GM18873 (cell line): ENCODE measurements at regions not wholly inside any gene's neighbourhood (a gene's known extent, or its start where the extent isn't known, plus 50 kb on each side); places are given as distances from the start of the nearest gene placed in this dataset.

Experiments used
- ATAC-seq: cut with Tn5 transposase; IDR thresholded peaks from one replicate; pipeline ENCODE4 v1.9.1; 2021; ENCODE audit warnings: mild to moderate bottlenecking, moderate library complexity, moderate number of reproducible peaks; ENCODE audit not compliant: unreplicated experiment, low FRiP score

- ATAC-seq, result no peak
Observed at GRCh38 chr13:46964789-46965527, 68.1 kb upstream of the HTR2A start.

GRCh38 chr13:46963904-46964303 is 67.1 kb upstream of the HTR2A start:
- no peak for ATAC-seq

- ATAC-seq, result no peak
Observed at GRCh38 chr13:46962281-46962941, 65.6 kb upstream of the HTR2A start.

DNA sequence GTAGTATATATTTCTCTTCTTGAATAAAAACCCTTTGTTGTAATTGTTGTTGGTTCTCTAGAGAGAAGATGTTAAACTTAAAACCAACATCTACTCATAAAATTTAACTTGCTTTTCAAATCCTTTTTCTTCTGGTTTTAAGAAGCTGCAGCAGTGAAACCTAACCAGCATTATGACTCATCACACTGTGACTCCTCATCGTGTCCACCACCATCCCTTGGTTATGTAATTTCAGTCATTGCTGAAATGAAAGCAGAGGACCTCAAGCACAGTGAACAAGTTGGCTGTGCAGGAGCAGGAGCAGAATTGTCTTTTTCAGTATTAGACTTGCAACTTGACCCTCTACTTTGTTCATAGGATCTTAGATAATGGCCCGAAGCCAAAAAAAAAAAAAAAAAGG is 64.9 kb upstream of the HTR2A start:
- peak; percentile 99 for ATAC-seq

- ATAC-seq, result no peak
Observed at GRCh38 chr13:46953941-46954340, 57.1 kb upstream of the HTR2A start.

DNA sequence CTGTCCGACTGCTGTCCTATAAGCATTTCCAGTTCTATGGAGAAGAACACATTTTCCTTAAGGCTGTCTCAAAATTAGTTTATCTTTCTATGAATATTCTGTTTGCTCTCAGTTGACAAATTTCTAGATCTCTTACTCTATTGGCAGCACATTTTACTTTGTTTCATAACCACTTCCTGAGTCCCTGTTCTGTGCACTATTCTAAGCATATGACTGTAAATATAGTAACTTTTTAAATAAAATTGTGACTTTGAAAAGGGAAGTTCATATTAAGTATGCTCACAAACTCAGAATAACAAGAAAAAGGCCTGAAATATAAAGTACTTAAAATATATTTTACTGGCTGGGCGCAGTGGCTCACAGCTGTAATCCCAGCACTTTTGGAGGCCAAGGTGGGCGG is 56.5 kb upstream of the HTR2A start:
- ATAC-seq, result no peak

DNA sequence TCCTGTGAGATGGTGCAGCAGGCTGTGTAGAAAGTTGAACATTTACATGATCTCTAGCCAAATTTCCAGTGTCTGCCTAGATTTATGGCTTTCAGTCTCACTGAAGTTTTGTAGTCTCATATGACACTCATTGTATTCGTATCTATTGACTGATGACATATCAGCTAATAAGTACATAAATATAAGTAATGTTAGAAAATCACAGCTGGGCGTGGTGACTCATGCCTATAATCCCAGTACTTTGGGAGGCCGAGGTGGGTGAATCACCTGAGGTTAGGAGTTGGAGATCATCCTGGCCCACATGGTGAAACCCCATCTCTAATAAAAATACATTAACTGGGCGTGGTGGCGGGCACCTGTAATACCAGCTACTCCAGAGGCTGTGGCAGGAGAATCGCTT is 54.7 kb upstream of the HTR2A start:
- ATAC-seq, result no peak

DNA sequence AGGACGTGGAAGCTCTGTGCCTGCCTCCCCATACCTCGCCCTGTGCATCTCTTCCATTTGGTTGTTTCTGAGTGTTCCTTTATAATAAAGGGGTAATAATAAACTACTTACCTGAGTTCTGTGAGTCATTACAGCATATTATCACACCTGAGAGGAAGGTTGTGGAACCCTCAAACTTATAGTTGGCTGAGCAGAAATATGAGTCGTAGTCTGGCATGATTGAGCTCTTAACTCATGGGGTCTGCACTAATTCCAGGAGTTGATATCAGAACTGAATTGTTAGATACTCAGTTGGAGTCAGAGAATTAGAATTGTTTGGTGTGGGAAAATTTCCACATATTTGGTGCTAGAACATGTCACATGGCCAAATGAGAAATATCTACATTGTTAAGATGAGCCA is 52.4 kb upstream of the HTR2A start:
- no peak for ATAC-seq

GRCh38 chr13:46948338-46948737 is 51.5 kb upstream of the HTR2A start:
- ATAC-seq, result no peak

GRCh38 chr13:46947425-46948191 is 50.8 kb upstream of the HTR2A start:
- ATAC-seq, result no peak
